ENCODE measurements at regions not wholly inside any gene's neighbourhood (a gene's known extent, or its start where the extent isn't known, plus 50 kb on each side); places are given as distances from the start of the nearest gene placed in this dataset.
"Not testable (repeated sequence)": the region's sequence is repeated elsewhere in the genome, so short reads cannot be mapped to it uniquely, and the experiment has no call there.

DNA sequence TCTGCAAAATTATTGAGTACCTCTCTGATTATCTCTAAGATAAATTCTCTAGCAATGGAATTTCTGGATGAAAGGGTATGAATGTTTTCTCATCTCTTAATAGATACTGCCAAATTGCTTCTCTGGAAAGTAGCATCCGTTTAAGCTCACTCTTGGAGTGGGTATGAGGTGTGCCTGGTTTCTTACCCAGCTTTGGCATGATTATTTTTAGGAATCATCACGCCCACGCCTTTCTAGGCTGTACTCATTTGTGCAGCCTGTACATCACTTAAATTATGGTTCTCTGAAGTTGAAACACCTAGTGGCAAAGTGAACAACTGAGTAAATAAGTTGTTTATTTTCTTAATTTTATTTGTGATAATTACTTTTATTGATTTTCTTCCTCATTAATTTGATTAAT is 156.5 kb upstream of the IL12B start:
- Histone ChIP-seq H3K36me3 (ENCODE audit: insufficient read depth, low read length) (no peaks in the 10 kb centered on the region), H3K27me3 (ENCODE audit: control insufficient read depth, insufficient read depth, low read length) (no peaks in the 10 kb centered on the region), H3K9me3 (replicated peaks; ENCODE audit: low read length) (no peaks in the 10 kb centered on the region), H3K4me2 (ENCODE audit: low read length) (no peak overlapping the region), H3K4me1 (ENCODE audit: control insufficient read depth, insufficient read depth, low read length) (no peaks in the 10 kb centered on the region), H3K9ac (ENCODE audit: low read depth, low read length) (no peak overlapping the region), H3K4me3 (ENCODE audit: low read length) (no peak overlapping the region)

DNA sequence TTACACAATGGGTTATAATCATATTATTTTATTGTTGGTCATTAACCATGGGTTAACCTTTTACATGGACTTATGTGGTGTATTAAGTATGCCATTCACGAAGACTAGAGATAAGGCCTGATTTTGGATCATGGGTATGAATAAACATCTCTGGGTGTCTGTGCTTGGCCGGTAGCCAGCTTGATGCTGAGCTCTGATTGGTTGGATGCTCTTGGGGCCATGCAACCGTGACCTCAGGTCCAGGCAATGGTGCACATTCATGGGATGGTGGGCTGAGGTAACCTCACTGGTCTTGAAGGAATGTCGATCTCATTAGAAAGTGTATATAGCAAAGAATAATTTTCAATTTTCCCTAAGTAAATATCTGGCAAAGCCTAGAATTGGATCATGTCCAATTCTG is 158.2 kb upstream of the IL12B start:
- H3K4me3 ChIP-seq (ENCODE audit: low read length): no peak overlapping the region
- no peak overlapping the region for H3K9ac ChIP-seq (ENCODE audit: low read depth, low read length)
- H3K36me3 ChIP-seq (ENCODE audit: insufficient read depth, low read length): no peaks in the 10 kb centered on the region
- no peak overlapping the region for H3K4me2 ChIP-seq (ENCODE audit: low read length)
- H3K9me3 ChIP-seq (replicated peaks; ENCODE audit: low read length): no peaks in the 10 kb centered on the region
- H3K27me3 ChIP-seq (ENCODE audit: control insufficient read depth, insufficient read depth, low read length): no peaks in the 10 kb centered on the region
- no peaks in the 10 kb centered on the region for H3K4me1 ChIP-seq (ENCODE audit: control insufficient read depth, insufficient read depth, low read length)

DNA sequence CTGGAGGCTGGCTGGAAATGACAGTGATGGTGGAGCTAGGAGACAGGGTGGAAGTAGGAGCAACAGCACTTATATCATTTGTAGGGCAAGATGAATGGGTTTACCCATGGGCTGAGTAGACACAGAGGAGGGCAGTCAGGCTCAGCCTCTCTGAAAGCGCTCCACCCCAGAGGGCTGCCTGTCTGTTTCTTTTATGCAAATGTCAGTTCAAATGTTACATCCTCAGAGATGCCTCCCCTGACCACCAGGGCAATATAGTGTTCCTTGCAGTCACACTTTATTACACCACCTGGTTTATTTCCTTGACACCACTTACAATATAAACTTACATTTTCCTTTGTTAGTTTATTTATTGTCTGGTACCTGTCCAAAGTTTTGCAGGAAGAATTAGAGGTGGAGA is 159.5 kb upstream of the IL12B start:
- Histone ChIP-seq H3K4me1 (ENCODE audit: control insufficient read depth, insufficient read depth, low read length) (no peaks in the 10 kb centered on the region), H3K4me2 (ENCODE audit: low read length) (no peak overlapping the region), H3K36me3 (ENCODE audit: insufficient read depth, low read length) (no peaks in the 10 kb centered on the region), H3K9me3 (replicated peaks; ENCODE audit: low read length) (no peaks in the 10 kb centered on the region), H3K9ac (ENCODE audit: low read depth, low read length) (no peak overlapping the region), H3K27me3 (ENCODE audit: control insufficient read depth, insufficient read depth, low read length) (no peaks in the 10 kb centered on the region), H3K4me3 (ENCODE audit: low read length) (no peak overlapping the region)

DNA sequence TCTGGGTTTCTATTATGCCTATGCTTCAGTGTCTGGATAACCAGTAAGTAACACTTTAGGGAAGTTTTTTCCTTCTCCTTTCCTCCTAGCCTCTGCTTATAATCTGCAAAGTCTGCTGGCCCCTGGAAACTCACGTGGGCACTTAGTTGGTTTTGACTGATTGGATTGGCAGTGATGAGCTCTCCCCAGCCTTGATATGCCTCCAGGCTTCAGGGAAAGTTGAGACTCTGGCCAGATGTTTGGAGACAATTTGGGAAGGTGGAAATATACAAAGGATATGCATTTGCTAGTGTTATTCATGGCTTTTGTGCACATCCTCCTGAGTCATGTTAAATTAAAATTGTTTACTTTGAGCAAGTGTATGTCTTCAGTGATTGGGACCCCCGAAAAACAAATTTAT is 160.2 kb upstream of the IL12B start:
- Histone ChIP-seq H3K4me3 (ENCODE audit: low read length) (no peak overlapping the region), H3K4me2 (ENCODE audit: low read length) (no peak overlapping the region), H3K36me3 (ENCODE audit: insufficient read depth, low read length) (no peaks in the 10 kb centered on the region), H3K27me3 (ENCODE audit: control insufficient read depth, insufficient read depth, low read length) (no peaks in the 10 kb centered on the region), H3K9me3 (replicated peaks; ENCODE audit: low read length) (no peaks in the 10 kb centered on the region), H3K9ac (ENCODE audit: low read depth, low read length) (no peak overlapping the region), H3K4me1 (ENCODE audit: control insufficient read depth, insufficient read depth, low read length) (no peaks in the 10 kb centered on the region)

DNA sequence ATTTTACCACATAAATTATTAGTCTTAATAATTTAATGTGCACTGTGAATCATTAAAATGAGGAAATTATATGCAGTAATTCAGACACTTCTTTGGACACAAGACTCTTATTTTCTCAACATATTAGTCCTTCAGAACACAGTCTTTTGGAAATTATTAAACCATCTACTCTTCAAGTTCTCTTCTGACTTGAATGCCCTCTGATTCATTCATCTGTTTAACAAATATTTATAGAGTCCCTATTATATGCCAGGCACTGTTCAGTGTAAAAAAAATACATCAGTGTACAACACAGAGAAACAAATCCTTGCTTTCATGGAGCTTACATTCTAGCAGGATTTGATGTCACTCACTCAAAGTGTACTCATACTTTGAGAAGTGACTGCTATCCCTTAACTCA is 163.4 kb upstream of the IL12B start:
- no peak overlapping the region for H3K4me2 ChIP-seq (ENCODE audit: low read length)
- no peak overlapping the region for H3K4me3 ChIP-seq (ENCODE audit: low read length)
- no peaks in the 10 kb centered on the region for H3K27me3 ChIP-seq (ENCODE audit: control insufficient read depth, insufficient read depth, low read length)
- no peak overlapping the region for H3K9ac ChIP-seq (ENCODE audit: low read depth, low read length)
- H3K4me1 ChIP-seq (ENCODE audit: control insufficient read depth, insufficient read depth, low read length): no peaks in the 10 kb centered on the region
- H3K9me3 ChIP-seq (replicated peaks; ENCODE audit: low read length): no peaks in the 10 kb centered on the region
- no peaks in the 10 kb centered on the region for H3K36me3 ChIP-seq (ENCODE audit: insufficient read depth, low read length)

DNA sequence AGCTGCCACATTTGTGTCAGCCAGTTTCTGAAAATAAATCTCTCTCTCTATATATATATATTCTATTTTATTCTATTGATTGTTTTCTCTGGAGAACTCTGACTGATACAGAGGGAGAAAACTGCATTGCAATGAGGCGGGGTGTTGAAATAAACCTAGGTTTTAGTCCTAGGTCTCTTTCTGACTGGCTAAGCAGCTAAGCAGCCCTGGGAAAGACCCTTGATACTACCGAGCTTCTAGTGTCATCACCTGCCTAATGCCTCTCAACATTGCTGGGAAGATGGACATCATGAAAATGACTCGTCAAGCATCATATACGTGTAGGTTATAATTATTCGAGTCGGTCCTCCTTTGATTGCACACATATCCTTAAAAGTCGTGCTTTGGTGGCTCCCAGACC is 166.5 kb upstream of the IL12B start:
- no peak overlapping the region for H3K4me2 ChIP-seq (ENCODE audit: low read length)
- no peaks in the 10 kb centered on the region for H3K9me3 ChIP-seq (replicated peaks; ENCODE audit: low read length)
- H3K4me3 ChIP-seq (ENCODE audit: low read length): no peak overlapping the region
- H3K36me3 ChIP-seq (ENCODE audit: insufficient read depth, low read length): no peaks in the 10 kb centered on the region
- no peak overlapping the region for H3K9ac ChIP-seq (ENCODE audit: low read depth, low read length)
- H3K4me1 ChIP-seq (ENCODE audit: control insufficient read depth, insufficient read depth, low read length): no peaks in the 10 kb centered on the region
- H3K27me3 ChIP-seq (ENCODE audit: control insufficient read depth, insufficient read depth, low read length): no peaks in the 10 kb centered on the region

DNA sequence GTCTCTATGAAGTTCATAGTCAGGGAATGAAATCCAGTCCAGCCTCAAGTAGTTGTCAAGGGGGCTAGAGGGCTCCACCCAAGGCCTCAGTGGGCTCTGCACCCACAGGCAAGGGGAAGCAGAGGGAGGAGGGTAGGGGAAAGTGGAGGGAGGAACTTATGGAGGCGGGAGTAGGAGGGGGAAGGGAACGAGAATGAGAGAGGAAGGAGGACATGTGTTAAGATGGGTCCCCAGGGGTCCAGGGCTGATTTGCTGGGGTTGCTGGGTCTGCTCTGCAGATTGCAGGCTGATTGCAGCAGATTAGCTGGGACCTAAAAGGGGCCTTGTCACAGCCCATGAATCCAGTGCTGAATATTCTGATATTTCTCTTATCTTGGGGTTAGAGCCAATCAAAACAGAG is 166.9 kb upstream of the IL12B start:
- H3K9ac ChIP-seq (ENCODE audit: low read depth, low read length): no peak overlapping the region
- no peaks in the 10 kb centered on the region for H3K27me3 ChIP-seq (ENCODE audit: control insufficient read depth, insufficient read depth, low read length)
- no peaks in the 10 kb centered on the region for H3K36me3 ChIP-seq (ENCODE audit: insufficient read depth, low read length)
- no peaks in the 10 kb centered on the region for H3K9me3 ChIP-seq (replicated peaks; ENCODE audit: low read length)
- no peak overlapping the region for H3K4me2 ChIP-seq (ENCODE audit: low read length)
- H3K4me1 ChIP-seq (ENCODE audit: control insufficient read depth, insufficient read depth, low read length): no peaks in the 10 kb centered on the region
- no peak overlapping the region for H3K4me3 ChIP-seq (ENCODE audit: low read length)

DNA sequence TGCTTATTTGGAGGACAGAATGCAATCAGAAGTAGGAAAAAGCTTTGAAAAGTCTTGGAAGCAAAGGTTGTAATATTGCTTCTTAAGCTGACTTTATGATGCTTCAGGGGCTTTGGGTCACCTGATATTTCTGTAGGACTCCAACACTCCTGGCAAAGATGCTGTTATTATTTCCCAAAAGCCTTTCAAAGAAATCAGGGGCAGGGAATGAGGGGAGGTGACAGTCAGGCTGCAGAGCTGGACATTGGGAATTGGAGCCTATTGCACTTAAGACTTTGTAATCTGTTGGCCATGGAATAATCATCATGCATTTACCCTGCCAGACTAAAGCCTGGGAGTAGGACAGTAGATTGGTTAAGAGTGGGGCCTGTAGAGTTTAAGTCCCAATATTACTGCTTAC is 168.3 kb upstream of the IL12B start:
- Histone ChIP-seq H3K36me3 (ENCODE audit: insufficient read depth, low read length) (no peaks in the 10 kb centered on the region), H3K27me3 (ENCODE audit: control insufficient read depth, insufficient read depth, low read length) (no peaks in the 10 kb centered on the region), H3K9me3 (replicated peaks; ENCODE audit: low read length) (no peaks in the 10 kb centered on the region), H3K9ac (ENCODE audit: low read depth, low read length) (no peak overlapping the region), H3K4me2 (ENCODE audit: low read length) (no peak overlapping the region), H3K4me1 (ENCODE audit: control insufficient read depth, insufficient read depth, low read length) (peaks cover 2% of the 10 kb centered on the region), H3K4me3 (ENCODE audit: low read length) (no peak overlapping the region)

DNA sequence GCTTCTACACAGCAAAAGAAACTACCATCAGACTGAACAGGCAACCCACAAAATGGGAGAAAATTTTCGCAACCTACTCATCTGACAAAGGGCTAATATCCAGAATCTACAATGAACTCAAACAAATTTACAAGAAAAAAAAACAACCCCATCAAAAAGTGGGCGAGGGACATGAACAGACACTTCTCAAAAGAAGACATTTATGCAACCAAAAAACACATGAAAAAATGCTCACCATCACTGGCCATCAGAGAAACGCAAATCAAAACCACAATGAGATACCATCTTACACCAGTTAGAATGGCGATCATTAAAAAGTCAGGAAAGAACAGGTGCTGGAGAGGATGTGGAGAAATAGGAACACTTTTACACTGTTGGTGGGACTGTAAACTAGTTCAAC is 171.8 kb upstream of the IL12B start:
- peaks cover 20% of the 10 kb centered on the region for H3K4me1 ChIP-seq (ENCODE audit: control insufficient read depth, insufficient read depth, low read length)
- H3K4me2 ChIP-seq (ENCODE audit: low read length); H3K36me3 ChIP-seq (ENCODE audit: insufficient read depth, low read length); H3K4me3 ChIP-seq (ENCODE audit: low read length); H3K9ac ChIP-seq (ENCODE audit: low read depth, low read length); H3K9me3 ChIP-seq (replicated peaks; ENCODE audit: low read length); H3K27me3 ChIP-seq (ENCODE audit: control insufficient read depth, insufficient read depth, low read length): not testable (repeated sequence)

DNA sequence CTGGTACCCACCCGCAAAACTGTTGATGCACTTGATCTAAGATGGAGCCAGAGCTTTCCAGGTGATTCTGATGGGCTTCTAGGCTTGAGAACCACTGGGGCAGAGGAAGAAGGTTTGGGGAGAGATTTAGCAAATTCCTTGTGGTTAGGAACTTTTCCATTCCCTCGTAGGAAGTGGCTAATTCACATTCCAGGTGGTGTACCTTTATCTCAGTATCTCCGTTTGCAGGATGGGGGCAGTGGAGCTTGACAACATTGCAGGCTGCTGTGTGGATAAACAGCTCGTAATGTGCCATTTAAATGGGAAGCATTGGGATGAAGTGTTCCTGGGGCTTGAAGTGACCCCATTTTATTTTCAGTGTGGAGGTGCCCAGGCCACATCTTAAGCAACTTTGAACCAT is 172.9 kb upstream of the IL12B start:
- Histone ChIP-seq H3K36me3 (ENCODE audit: insufficient read depth, low read length) (no peaks in the 10 kb centered on the region), H3K4me1 (ENCODE audit: control insufficient read depth, insufficient read depth, low read length) (peaks cover 20% of the 10 kb centered on the region), H3K4me3 (ENCODE audit: low read length) (no peak overlapping the region), H3K9me3 (replicated peaks; ENCODE audit: low read length) (no peaks in the 10 kb centered on the region), H3K27me3 (ENCODE audit: control insufficient read depth, insufficient read depth, low read length) (no peaks in the 10 kb centered on the region), H3K9ac (ENCODE audit: low read depth, low read length) (no peak overlapping the region), H3K4me2 (ENCODE audit: low read length) (no peak overlapping the region)

DNA sequence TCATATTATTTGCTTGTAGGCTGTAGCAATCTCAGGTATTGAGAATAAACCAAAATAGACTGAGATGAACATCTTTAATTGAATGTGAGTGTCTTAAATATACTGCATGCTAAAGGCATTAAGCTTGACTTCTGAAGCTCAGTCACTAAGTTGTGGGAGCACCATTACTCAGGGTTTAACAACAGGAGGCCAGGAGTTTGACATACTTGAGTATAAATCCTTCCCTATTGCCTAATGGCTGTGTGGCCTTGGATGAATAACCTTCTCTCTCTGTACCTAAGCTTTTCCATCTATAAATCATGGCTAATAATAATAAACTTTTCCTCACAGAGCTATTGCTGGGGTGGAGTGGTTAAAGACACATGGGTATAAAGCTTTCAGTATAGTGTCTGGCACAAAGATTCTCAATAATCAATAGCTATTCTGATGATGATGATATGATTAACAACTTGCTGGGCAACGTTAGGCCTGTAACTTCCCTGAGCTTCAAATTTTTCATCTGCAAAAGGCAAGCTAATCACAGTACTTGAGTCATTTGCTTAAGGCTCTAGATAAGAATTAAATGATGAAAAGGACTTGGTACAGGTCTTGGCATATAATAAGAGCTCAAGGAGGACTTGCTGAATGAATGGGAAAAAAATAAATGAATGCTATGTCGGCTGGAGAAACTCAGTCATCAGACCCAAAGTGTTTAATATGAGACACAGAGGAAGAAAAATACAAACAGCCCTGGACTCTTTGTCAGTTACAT is 174.0 kb upstream of the IL12B start:
- no peak overlapping the region for H3K4me3 ChIP-seq (ENCODE audit: low read length)
- no peak overlapping the region for H3K9ac ChIP-seq (ENCODE audit: low read depth, low read length)
- no peaks in the 10 kb centered on the region for H3K9me3 ChIP-seq (replicated peaks; ENCODE audit: low read length)
- H3K27me3 ChIP-seq (ENCODE audit: control insufficient read depth, insufficient read depth, low read length): no peaks in the 10 kb centered on the region
- peaks cover 20% of the 10 kb centered on the region for H3K4me1 ChIP-seq (ENCODE audit: control insufficient read depth, insufficient read depth, low read length)
- no peaks in the 10 kb centered on the region for H3K36me3 ChIP-seq (ENCODE audit: insufficient read depth, low read length)
- no peak overlapping the region for H3K4me2 ChIP-seq (ENCODE audit: low read length)

DNA sequence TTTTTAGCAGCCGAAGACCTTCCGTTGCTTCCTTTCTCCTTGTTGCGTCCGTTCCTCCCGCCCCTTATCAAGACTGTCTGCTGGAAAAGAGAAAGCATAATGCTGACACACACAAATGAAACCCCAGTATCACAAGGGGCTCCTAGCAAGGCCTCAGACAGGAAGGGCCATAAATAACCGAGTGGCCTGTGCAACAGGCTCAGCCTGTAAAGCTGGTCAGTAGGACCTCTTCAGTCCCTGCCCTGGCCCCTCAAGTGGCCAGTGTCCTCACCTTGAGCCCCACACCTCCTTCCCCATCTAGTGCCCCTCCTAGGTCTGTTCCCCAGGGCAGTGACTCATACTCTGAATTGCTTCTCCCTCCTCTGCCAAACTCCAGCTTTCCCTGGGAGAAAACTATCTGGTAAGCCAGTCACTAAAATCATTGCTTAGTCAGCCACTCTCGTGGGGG is 174.6 kb upstream of the IL12B start:
- Histone ChIP-seq H3K4me1 (ENCODE audit: control insufficient read depth, insufficient read depth, low read length) (peaks cover 20% of the 10 kb centered on the region), H3K9ac (ENCODE audit: low read depth, low read length) (no peak overlapping the region), H3K27me3 (ENCODE audit: control insufficient read depth, insufficient read depth, low read length) (no peaks in the 10 kb centered on the region), H3K9me3 (replicated peaks; ENCODE audit: low read length) (no peaks in the 10 kb centered on the region), H3K36me3 (ENCODE audit: insufficient read depth, low read length) (no peaks in the 10 kb centered on the region), H3K4me2 (ENCODE audit: low read length) (no peak overlapping the region), H3K4me3 (ENCODE audit: low read length) (no peak overlapping the region)
